HepG2 (cell line): ENCODE measurements at regions not wholly inside any gene's neighbourhood (a gene's known extent, or its start where the extent isn't known, plus 50 kb on each side); places are given as distances from the start of the nearest gene placed in this dataset.

Source experiments
- ATAC-seq: fragments of 200-7000 bp; cut with Tn5 transposase; 3 replicates; pipeline ENCODE4 v1.9.1; 2020; ENCODE audit warnings: mild to moderate bottlenecking, moderate library complexity
- BruUV-seq: library from RNA; stranded (reverse); fragments of 400-500 nt; replicated peaks from 2 replicates; lab custom pipeline; 2021; lab: Mats Ljungman, UMichigan
- CTCF ChIA-PET: fragments of 300-600 bp; formaldehyde crosslinking; extraction: SDS; loops from one replicate; lab custom pipeline; 2021; ENCODE audit warnings: low total read pairs, inconsistent platforms, low intra/inter-chr PET ratio; lab: Yijun Ruan, JAX
- POLR2A ChIA-PET: fragments of 350-600 bp; sonication (Branson Sonifier 250); formaldehyde crosslinking; loops from one replicate; lab custom pipeline; 2020; ENCODE audit warnings: antibody characterized with exemption, inconsistent platforms; lab: Yijun Ruan, JAX
- DNase-seq: peaks from one replicate; pipeline ENCODE4 v3.0.0-alpha.2; 2015; ENCODE audit warnings: low spot score
- FAIRE-seq: peaks from 3 replicates; lab custom pipeline; 2011; peaks lifted over from hg19 to GRCh38; lab: Jason Lieb, UNC
- H2AFZ ChIP-seq: one replicate; pipeline ENCODE4 v1.6.1; 2011; ENCODE audit warnings: low read length, inconsistent platforms
- H3K27ac ChIP-seq: fragments of 300-600 bp; 3 replicates; pipeline ENCODE4 v1.8.0; 2011; ENCODE audit warnings: mixed run types, mild to moderate bottlenecking, mixed read lengths, low read length, inconsistent platforms; ENCODE audit not compliant: insufficient read depth; ENCODE audit errors: extremely low read length
- H3K27me3 ChIP-seq, 2 experiments: fragments of 200-600 bp in 1 of 2; 2 replicates in 1 of 2; 3 replicates in 1 of 2; pipeline versions ENCODE4 v1.6.0 to v1.8.0; 2011; ENCODE audit warnings: low read length in 2 of 2, mild to moderate bottlenecking in 2 of 2, moderate library complexity in 2 of 2, inconsistent platforms in 1 of 2; ENCODE audit not compliant: insufficient read depth in 2 of 2, control insufficient read depth in 1 of 2
- H3K36me3 ChIP-seq, 2 experiments: fragments of 200-600 bp in 1 of 2; replicated peaks in 1 of 2; 2 replicates in 1 of 2; 3 replicates in 1 of 2; pipeline versions ENCODE4 v1.5.1 to v1.8.0; 2011; ENCODE audit warnings: low read length in 2 of 2, inconsistent platforms in 1 of 2; ENCODE audit not compliant: insufficient read depth in 2 of 2, control insufficient read depth in 1 of 2
- H3K4me1 ChIP-seq: 2 replicates; pipeline ENCODE4 v1.5.1; 2012; ENCODE audit warnings: low read length, inconsistent platforms; ENCODE audit not compliant: insufficient read depth
- H3K4me2 ChIP-seq: 2 replicates; pipeline ENCODE4 v1.6.0; 2011; ENCODE audit warnings: low read depth, low read length, inconsistent platforms
- H3K4me3 ChIP-seq, 3 experiments: fragments of 200-600 bp in 1 of 3; sonication (generic), shearing (Covaris generic) in 1 of 3; replicated peaks in 1 of 3; 2 replicates each; pipeline ENCODE4 v1.5.1; 2011 to 2016; ENCODE audit warnings: low read length in 3 of 3, inconsistent platforms in 2 of 3, low read depth in 2 of 3, mild to moderate bottlenecking in 2 of 3, control low read depth in 1 of 3, mixed read lengths in 1 of 3; ENCODE audit not compliant: insufficient read depth in 1 of 3
- H3K79me2 ChIP-seq: one replicate; pipeline ENCODE4 v1.6.1; 2011; ENCODE audit warnings: low read length, inconsistent platforms; ENCODE audit not compliant: insufficient read depth
- H3K9ac ChIP-seq: 2 replicates; pipeline ENCODE4 v1.6.0; 2011; ENCODE audit warnings: mild to moderate bottlenecking, low read depth, low read length, inconsistent platforms; ENCODE audit not compliant: insufficient read depth
- H3K9me3 ChIP-seq: 2 replicates; pipeline ENCODE4 v1.5.1; 2012; ENCODE audit warnings: mild to moderate bottlenecking, low read length
- H4K20me1 ChIP-seq: 2 replicates; pipeline ENCODE4 v1.6.0; 2011; ENCODE audit warnings: inconsistent platforms, mild to moderate bottlenecking, low read length, moderate library complexity; ENCODE audit not compliant: insufficient read depth
- FOXO1 ChIP-seq: sonication (generic); formaldehyde crosslinking; IDR thresholded peaks from 2 replicates; pipeline ENCODE4 v1.4.0; 2020; ENCODE audit warnings: missing genetic modification reagents
- HCFC1 ChIP-seq: fragments of 150-350 bp; IDR thresholded peaks from 2 replicates; pipeline ENCODE4 v1.6.1; 2014; ENCODE audit warnings: low read depth, low read length
- U2AF1 ChIP-seq: fragments of 200-400 bp; formaldehyde crosslinking; optimal IDR thresholded peaks from 2 replicates; pipeline ENCODE3; 2017; ENCODE audit warnings: mild to moderate bottlenecking, low read depth, low read length
- ZGPAT ChIP-seq: IDR thresholded peaks from 2 replicates; pipeline ENCODE4 v1.6.1; 2016; ENCODE audit warnings: mild to moderate bottlenecking
- ZNF292 ChIP-seq: sonication (generic); formaldehyde crosslinking; IDR thresholded peaks from 2 replicates; pipeline ENCODE4 v1.8.1; 2022; ENCODE audit warnings: mild to moderate bottlenecking, low read depth, missing genetic modification reagents, borderline replicate concordance
- ZNF382 ChIP-seq: sonication (generic); formaldehyde crosslinking; IDR thresholded peaks from 2 replicates; pipeline ENCODE4 v1.5.0; 2020; ENCODE audit warnings: missing genetic modification reagents, mild to moderate bottlenecking, borderline replicate concordance
- ZNF549 ChIP-seq: sonication (generic); formaldehyde crosslinking; IDR thresholded peaks from 2 replicates; pipeline ENCODE4 v1.5.0; 2020; ENCODE audit warnings: missing genetic modification reagents
- ZNF569 ChIP-seq: sonication (generic); formaldehyde crosslinking; IDR thresholded peaks from 2 replicates; pipeline ENCODE4 v1.5.0; 2020; ENCODE audit warnings: mild to moderate bottlenecking, missing genetic modification reagents, moderate library complexity, borderline replicate concordance
- ZSCAN22 ChIP-seq: sonication (generic); formaldehyde crosslinking; IDR thresholded peaks from 2 replicates; pipeline ENCODE4 v1.4.0; 2020; ENCODE audit warnings: mild to moderate bottlenecking, missing genetic modification reagents
- WGBS: methylation state at CpG from one replicate; pipeline ENCODE4 v1.1.6; 2017; ENCODE audit warnings: low lambda C conversion rate; 5-methylcytosine and 5-hydroxymethylcytosine counted together
- in situ Hi-C: cut with HindIII; loops from 2 replicates; pipeline ENCODE4 v1.10.0; 2017; ENCODE audit warnings: low pct_unique_long_range_greater_than_20kb; ENCODE audit not compliant: extremely low pct_ligation_motif_present
- intact Hi-C: fragments of 100-400 bp; cut with micrococcal nuclease; formaldehyde crosslinking; loops from one replicate; pipeline ENCODE4 v1.10.0; 2022; ENCODE audit not compliant: unreplicated experiment
- TF ChIP-seq, protein P1 (sequence below): sonication (generic); formaldehyde crosslinking; IDR thresholded peaks from 2 replicates; pipeline ENCODE4 v1.4.0; 2020; ENCODE audit warnings: missing genetic modification reagents

GRCh38 chrX:42129022-42129940 is 205.9 kb upstream of the CASK start:
- intact Hi-C loops, result no loop called here
- Histone ChIP-seq H4K20me1 (no peaks in the 10 kb centered on the region), H2AFZ (no peak overlapping the region), H3K4me3 (no peak overlapping the region), H3K4me1 (no peaks in the 10 kb centered on the region), H3K4me2 (no peak overlapping the region), H3K9ac (no peak overlapping the region), H3K27me3 (no peaks in the 10 kb centered on the region), H3K9me3 (no peaks in the 10 kb centered on the region), H3K36me3 (no peaks in the 10 kb centered on the region), H3K79me2 (no peaks in the 10 kb centered on the region), H3K27ac (no peak overlapping the region)
- WGBS, result 71% methylated on average over 2 of the region's 3 CpGs
- in situ Hi-C loops, result no loop called here
- ChIA-PET CTCF (no interaction called here), POLR2A (no interaction called here)
- no peak for DNase-seq
- FAIRE-seq, result no peak
- BruUV-seq, result no TSS peak
- ATAC-seq, result no peak
- TF ChIP-seq ZNF549 (CRISPR knock-in tag) (no peak), ZNF382 (CRISPR knock-in tag) (no peak), ZNF569 (CRISPR knock-in tag) (no peak), ZSCAN22 (no peak), FOXO1 (no peak), ZNF292 (CRISPR knock-in tag) (no peak), ZGPAT (CRISPR knock-in tag) (no peak), U2AF1 (no peak), HCFC1 (no peak)
- TF ChIP-seq, protein P1, sequence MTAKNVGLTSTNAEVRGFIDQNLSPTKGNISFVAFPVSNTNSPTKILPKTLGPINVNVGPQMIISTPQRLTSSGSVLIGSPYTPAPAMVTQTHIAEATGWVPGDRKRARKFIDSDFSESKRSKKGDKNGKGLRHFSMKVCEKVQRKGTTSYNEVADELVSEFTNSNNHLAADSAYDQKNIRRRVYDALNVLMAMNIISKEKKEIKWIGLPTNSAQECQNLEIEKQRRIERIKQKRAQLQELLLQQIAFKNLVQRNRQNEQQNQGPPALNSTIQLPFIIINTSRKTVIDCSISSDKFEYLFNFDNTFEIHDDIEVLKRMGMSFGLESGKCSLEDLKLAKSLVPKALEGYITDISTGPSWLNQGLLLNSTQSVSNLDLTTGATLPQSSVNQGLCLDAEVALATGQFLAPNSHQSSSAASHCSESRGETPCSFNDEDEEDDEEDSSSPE (CRISPR knock-in tag), result no peak
